Erythroblast (primary cell): ENCODE measurements at regions not wholly inside any gene's neighbourhood (a gene's known extent, or its start where the extent isn't known, plus 50 kb on each side); places are given as distances from the start of the nearest gene placed in this dataset.

Source experiments
- GATA1 ChIP-seq: IDR thresholded peaks from 2 replicates; pipeline ENCODE4 v1.6.1; 2011; ENCODE audit warnings: low read depth, mild to moderate bottlenecking, control low read depth, low read length, moderate library complexity
- POLR2A ChIP-seq: IDR thresholded peaks from 2 replicates; pipeline ENCODE4 v1.6.1; 2011; ENCODE audit warnings: mild to moderate bottlenecking, low read length

- TF ChIP-seq POLR2A, result no peak
- TF ChIP-seq GATA1, result no peak
Measured at GRCh38 chr7:85608804-85609203, 421.9 kb upstream of the SEMA3D start.
